GM19372 (cell line): ENCODE measurements at regions not wholly inside any gene's neighbourhood (a gene's known extent, or its start where the extent isn't known, plus 50 kb on each side); places are given as distances from the start of the nearest gene placed in this dataset.
"Not testable (repeated sequence)": the region's sequence is repeated elsewhere in the genome, so short reads cannot be mapped to it uniquely, and the experiment has no call there.

Source experiments
- ATAC-seq: cut with Tn5 transposase; IDR thresholded peaks from one replicate; pipeline ENCODE4 v1.9.1; 2021; ENCODE audit warnings: mild to moderate bottlenecking, low read depth, moderate library complexity; ENCODE audit not compliant: unreplicated experiment

GRCh38 chr1:212495766-212496494, 63.2 kb downstream of the NENF start:
- ATAC-seq, result no peak

- ATAC-seq, result no peak
Measured at GRCh38 chr1:212496682-212497081, 64.0 kb downstream of the NENF start.

- ATAC-seq, result no peak
Measured at GRCh38 chr1:212497553-212497952, 64.8 kb downstream of the NENF start.

- ATAC-seq, result no peak
Measured at GRCh38 chr1:212498283-212499040, 65.7 kb downstream of the NENF start.

- ATAC-seq, result no peak
Measured at GRCh38 chr1:212500351-212500750, 67.6 kb downstream of the NENF start.

GRCh38 chr1:212500983-212501382, 68.3 kb downstream of the NENF start:
- no peak for ATAC-seq

- ATAC-seq, result no peak
Measured at GRCh38 chr1:212503714-212504113, 71.0 kb downstream of the NENF start.

- ATAC-seq, result no peak
Measured at GRCh38 chr1:212504171-212504803, 71.6 kb downstream of the NENF start.

GRCh38 chr1:212506666-212507065, 73.9 kb downstream of the NENF start:
- no peak for ATAC-seq

- no peak for ATAC-seq
Measured at GRCh38 chr1:212507369-212507768, 74.6 kb downstream of the NENF start.

GRCh38 chr1:212512816-212513559, 80.3 kb downstream of the NENF start:
- no peak for ATAC-seq

- no peak for ATAC-seq
Measured at GRCh38 chr1:212513586-212513985, 80.9 kb downstream of the NENF start.

- ATAC-seq, result no peak
Measured at GRCh38 chr1:212514056-212514614, 81.4 kb downstream of the NENF start.

- no peak for ATAC-seq
Measured at GRCh38 chr1:212514782-212515181, 82.1 kb downstream of the NENF start.

- no peak for ATAC-seq
Measured at GRCh38 chr1:212515329-212515760, 82.6 kb downstream of the NENF start.

GRCh38 chr1:212516012-212516411, 83.3 kb downstream of the NENF start:
- ATAC-seq, result not testable (repeated sequence)

GRCh38 chr1:212518188-212519054, 85.7 kb downstream of the NENF start:
- ATAC-seq, result no peak

GRCh38 chr1:212519131-212519530, 86.4 kb downstream of the NENF start:
- ATAC-seq, result no peak

GRCh38 chr1:212520299-212520698, 87.6 kb downstream of the NENF start:
- no peak for ATAC-seq

GRCh38 chr1:212520746-212521145, 87.8 kb upstream of the ATF3 start:
- no peak for ATAC-seq
